Upper lobe of left lung (tissue), 4 donors: ENCODE measurements at regions not wholly inside any gene's neighbourhood (a gene's known extent, or its start where the extent isn't known, plus 50 kb on each side); places are given as distances from the start of the nearest gene placed in this dataset.

Experiments
- POLR2AphosphoS5 ChIP-seq, 2 donors: sonication (generic); formaldehyde crosslinking; IDR thresholded peaks; one replicate each; pipeline ENCODE4 v1.5.1; 2017; ENCODE audit warnings: antibody characterized with exemption in 2 of 2
- TF ChIP-seq, protein P1 (sequence below), 6 experiments: fragments of 450-650 bp in 4 of 6; fragments of 200-600 bp in 2 of 6; sonication (generic) in 2 of 6; IDR thresholded peaks; one replicate each; pipeline ENCODE4 v1.5.1; 2016 to 2019; ENCODE audit warnings: antibody characterized with exemption in 6 of 6

DNA sequence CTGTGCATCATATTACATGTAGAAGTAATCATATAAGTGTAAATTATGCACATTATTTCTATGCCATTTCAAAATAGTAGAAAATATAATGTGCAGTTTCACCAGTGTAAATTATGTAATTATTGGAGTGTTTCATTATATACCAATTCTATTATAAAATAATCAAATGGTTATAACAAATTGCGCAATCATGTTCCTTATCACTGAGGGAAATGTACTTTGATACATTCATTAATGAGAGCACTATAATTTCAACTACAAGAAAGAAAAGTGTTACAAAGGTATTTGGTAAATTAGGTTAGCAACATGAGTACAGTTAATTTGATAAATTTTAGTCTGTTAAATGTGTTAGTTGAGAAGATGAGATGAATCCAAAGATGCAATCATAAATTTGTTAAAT, 421.5 kb upstream of the CDH10 start:
- no peak for TF ChIP-seq POLR2AphosphoS5 (IDR thresholded peaks at IDR 0.05)
- TF ChIP-seq, protein P1, sequence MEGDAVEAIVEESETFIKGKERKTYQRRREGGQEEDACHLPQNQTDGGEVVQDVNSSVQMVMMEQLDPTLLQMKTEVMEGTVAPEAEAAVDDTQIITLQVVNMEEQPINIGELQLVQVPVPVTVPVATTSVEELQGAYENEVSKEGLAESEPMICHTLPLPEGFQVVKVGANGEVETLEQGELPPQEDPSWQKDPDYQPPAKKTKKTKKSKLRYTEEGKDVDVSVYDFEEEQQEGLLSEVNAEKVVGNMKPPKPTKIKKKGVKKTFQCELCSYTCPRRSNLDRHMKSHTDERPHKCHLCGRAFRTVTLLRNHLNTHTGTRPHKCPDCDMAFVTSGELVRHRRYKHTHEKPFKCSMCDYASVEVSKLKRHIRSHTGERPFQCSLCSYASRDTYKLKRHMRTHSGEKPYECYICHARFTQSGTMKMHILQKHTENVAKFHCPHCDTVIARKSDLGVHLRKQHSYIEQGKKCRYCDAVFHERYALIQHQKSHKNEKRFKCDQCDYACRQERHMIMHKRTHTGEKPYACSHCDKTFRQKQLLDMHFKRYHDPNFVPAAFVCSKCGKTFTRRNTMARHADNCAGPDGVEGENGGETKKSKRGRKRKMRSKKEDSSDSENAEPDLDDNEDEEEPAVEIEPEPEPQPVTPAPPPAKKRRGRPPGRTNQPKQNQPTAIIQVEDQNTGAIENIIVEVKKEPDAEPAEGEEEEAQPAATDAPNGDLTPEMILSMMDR (IDR thresholded peaks at IDR 0.05) = no peak
